T-cell (primary cell): ENCODE measurements at regions not wholly inside any gene's neighbourhood (a gene's known extent, or its start where the extent isn't known, plus 50 kb on each side); places are given as distances from the start of the nearest gene placed in this dataset.

Experiments used
- ATAC-seq, 4 experiments: fragments of 200-7000 bp in 3 of 4; fragments of 150-1000 bp in 1 of 4; cut with Tn5 transposase; replicated peaks in 1 of 4; 1 replicate in 3 of 4; 2 replicates in 1 of 4; pipeline ENCODE4 v1.10.0; 2021; ENCODE audit warnings: moderate library complexity in 3 of 4, mild to moderate bottlenecking in 2 of 4, moderate number of reproducible peaks in 1 of 4
- CTCF ChIA-PET, 2 donors: fragments of 300-600 bp; sonication (Branson Sonifier 250); formaldehyde crosslinking; loops; one replicate each; lab custom pipeline; 2022; ENCODE audit warnings: antibody characterized with exemption in 2 of 2; lab: Charles Lee
- POLR2A ChIA-PET, 2 donors: fragments of 300-600 bp; sonication (Branson Sonifier 250); formaldehyde crosslinking; loops; one replicate each; lab custom pipeline; 2022; ENCODE audit warnings: antibody characterized with exemption in 2 of 2; lab: Charles Lee
- DNase-seq, 35 experiments: peaks; one replicate each; pipeline versions ENCODE4 v3.0.0 to v3.0.0-alpha.2; 2013 to 2023
- H3K27ac ChIP-seq: one replicate; pipeline ENCODE4 v1.5.1; 2013; ENCODE audit warnings: low read length
- H3K27me3 ChIP-seq, 2 experiments: replicated peaks in 1 of 2; 1 replicate in 1 of 2; 2 replicates in 1 of 2; pipeline versions ENCODE4 v1.6.1 to v1.7.0; 2013; ENCODE audit warnings: low read length in 1 of 2, mixed read lengths in 1 of 2; ENCODE audit not compliant: control insufficient read depth in 2 of 2, insufficient read depth in 2 of 2; ENCODE audit errors: extremely low read depth in 1 of 2
- H3K36me3 ChIP-seq, 2 donors: 1 replicate in 1 of 2; 2 replicates in 1 of 2; pipeline versions ENCODE4 v1.6.1 to v1.7.0; 2013; ENCODE audit warnings: low read length in 1 of 2; ENCODE audit not compliant: control insufficient read depth in 2 of 2, insufficient read depth in 1 of 2; ENCODE audit errors: extremely low read depth in 1 of 2
- H3K4me1 ChIP-seq, 2 experiments: 1 replicate in 1 of 2; 2 replicates in 1 of 2; pipeline versions ENCODE4 v1.6.1 to v1.7.0; 2013; ENCODE audit warnings: low read length in 2 of 2, mixed read lengths in 1 of 2; ENCODE audit not compliant: insufficient read depth in 2 of 2, control insufficient read depth in 1 of 2; ENCODE audit errors: extremely low read depth in 1 of 2
- H3K4me3 ChIP-seq, 2 donors: 1 replicate in 1 of 2; 2 replicates in 1 of 2; pipeline versions ENCODE4 v1.5.1 to v1.7.0; 2013; ENCODE audit warnings: mild to moderate bottlenecking in 2 of 2, low read length in 1 of 2, moderate library complexity in 1 of 2; ENCODE audit not compliant: control insufficient read depth in 1 of 2; ENCODE audit errors: extremely low read depth in 1 of 2
- H3K9me3 ChIP-seq: 2 replicates; pipeline ENCODE4 v1.7.0; 2013
- H3K27ac Mint-ChIP-seq, 2 donors: one replicate each; pipeline ENCODE4 v1.8.0; 2020 to 2021; ENCODE audit warnings: mild to moderate bottlenecking in 2 of 2, mixed read lengths in 2 of 2
- H3K27me3 Mint-ChIP-seq, 2 donors: one replicate each; pipeline ENCODE4 v1.8.0; 2021 to 2022; ENCODE audit warnings: mixed read lengths in 2 of 2
- H3K36me3 Mint-ChIP-seq: one replicate; pipeline ENCODE4 v1.8.0; 2021; ENCODE audit warnings: mixed read lengths
- H3K4me1 Mint-ChIP-seq, 3 donors: one replicate each; pipeline ENCODE4 v1.8.0; 2020 to 2022; ENCODE audit warnings: mixed read lengths in 3 of 3, mild to moderate bottlenecking in 1 of 3
- H3K4me3 Mint-ChIP-seq, 3 donors: one replicate each; pipeline ENCODE4 v1.8.0; 2020 to 2022; ENCODE audit warnings: mild to moderate bottlenecking in 3 of 3, mixed read lengths in 3 of 3, moderate library complexity in 3 of 3
- H3K9me3 Mint-ChIP-seq, 3 donors: one replicate each; pipeline ENCODE4 v1.8.0; 2020 to 2022; ENCODE audit warnings: mixed read lengths in 3 of 3
- WGBS: methylation state at CpG from one replicate; pipeline ENCODE4 v1.1.5; 2013; ENCODE audit warnings: missing lambda C conversion rate; ENCODE audit not compliant: insufficient coverage; 5-methylcytosine and 5-hydroxymethylcytosine counted together

- CTCF ChIA-PET = no interaction called here
- H3K27ac ChIP-seq = no peak overlapping the region
Measured at GRCh38 chr10:58921421-58921855, 255.0 kb upstream of the PHYHIPL start.

GRCh38 chr10:58925381-58925780, 251.1 kb upstream of the PHYHIPL start:
- ATAC-seq = no peak
- no peak for DNase-seq
- Mint-ChIP-seq H3K4me3 (no peak overlapping the region), H3K9me3 (peaks cover 6 to 25% (median 17%) of the 10 kb centered on the region in 3 donors), H3K36me3 (no peaks in the 10 kb centered on the region), H3K27ac (no peak overlapping the region), H3K4me1 (no peaks in the 10 kb centered on the region), H3K27me3 (peaks cover 0 to 3% of the 10 kb centered on the region in 2 donors)
- no peak overlapping the region for H3K4me3 ChIP-seq
- WGBS = no CpG with 5 or more reads among the region's 2 CpGs
- POLR2A ChIA-PET = no interaction called here
- no peaks in the 10 kb centered on the region for H3K4me1 ChIP-seq
- H3K27ac ChIP-seq = no peak overlapping the region
- CTCF ChIA-PET = no interaction called here
- no peaks in the 10 kb centered on the region for H3K27me3 ChIP-seq
- H3K36me3 ChIP-seq = no peaks in the 10 kb centered on the region
- no peaks in the 10 kb centered on the region for H3K9me3 ChIP-seq

More at GRCh38 chr10:58921421-58921855, 255.0 kb upstream of the PHYHIPL start:
- no peaks in the 10 kb centered on the region for H3K36me3 ChIP-seq
- Mint-ChIP-seq H3K27me3 (peaks cover 0 to 3% of the 10 kb centered on the region in 2 donors), H3K27ac (no peak overlapping the region), H3K36me3 (no peaks in the 10 kb centered on the region), H3K4me1 (no peaks in the 10 kb centered on the region), H3K4me3 (no peak overlapping the region), H3K9me3 (peaks cover 2 to 12% (median 3%) of the 10 kb centered on the region in 3 donors)
- no peaks in the 10 kb centered on the region for H3K9me3 ChIP-seq
- no peaks in the 10 kb centered on the region for H3K27me3 ChIP-seq
- H3K4me1 ChIP-seq = no peaks in the 10 kb centered on the region
- DNase-seq = no peak
- POLR2A ChIA-PET = no interaction called here
- H3K4me3 ChIP-seq = no peak overlapping the region
- no peak for ATAC-seq
- 100% methylated on average over 1 of the region's 2 CpGs for WGBS

GRCh38 chr10:58930500-58930899, 245.9 kb upstream of the PHYHIPL start:
- H3K27me3 Mint-ChIP-seq = peaks cover 0 to 7% of the 10 kb centered on the region in 2 donors
- WGBS = 81% methylated on average over 3 of the region's 4 CpGs
- no peak overlapping the region for H3K4me3 Mint-ChIP-seq
- peaks cover 6 to 25% (median 17%) of the 10 kb centered on the region in 3 donors for H3K9me3 Mint-ChIP-seq
- Histone ChIP-seq H3K27me3 (no peaks in the 10 kb centered on the region), H3K4me3 (no peak overlapping the region), H3K4me1 (no peaks in the 10 kb centered on the region), H3K27ac (no peak overlapping the region), H3K36me3 (no peaks in the 10 kb centered on the region), H3K9me3 (no peaks in the 10 kb centered on the region)
- no peaks in the 10 kb centered on the region for H3K4me1 Mint-ChIP-seq
- ChIA-PET CTCF (no interaction called here), POLR2A (interaction anchor here in 1 of 2 donors (0.7 kb wide), 1 partner anchor 751 kb away, joined by 3 read pairs; no protein-coding TSS in a partner anchor)
- no peak overlapping the region for H3K27ac Mint-ChIP-seq
- DNase-seq (no peak), ATAC-seq (no peak)
- no peaks in the 10 kb centered on the region for H3K36me3 Mint-ChIP-seq

GRCh38 chr10:58932126-58932525, 244.3 kb upstream of the PHYHIPL start:
- H3K4me1 ChIP-seq = no peaks in the 10 kb centered on the region
- H3K4me1 Mint-ChIP-seq = no peaks in the 10 kb centered on the region
- WGBS = 78% methylated on average over 2 of the region's 3 CpGs
- no peak overlapping the region for H3K4me3 ChIP-seq
- no peaks in the 10 kb centered on the region for H3K27me3 ChIP-seq
- DNase-seq = no peak
- no peak overlapping the region for H3K4me3 Mint-ChIP-seq
- H3K9me3 Mint-ChIP-seq = peaks cover 6 to 13% (median 10%) of the 10 kb centered on the region in 3 donors
- no peaks in the 10 kb centered on the region for H3K9me3 ChIP-seq
- H3K27me3 Mint-ChIP-seq = peaks cover 0 to 7% of the 10 kb centered on the region in 2 donors
- H3K36me3 ChIP-seq = no peaks in the 10 kb centered on the region
- no peaks in the 10 kb centered on the region for H3K36me3 Mint-ChIP-seq
- H3K27ac ChIP-seq = no peak overlapping the region
- ATAC-seq = no peak
- H3K27ac Mint-ChIP-seq = no peak overlapping the region
- ChIA-PET CTCF (no interaction called here), POLR2A (no interaction called here)

- ATAC-seq = no peak
- no peaks in the 10 kb centered on the region for H3K36me3 ChIP-seq
- H3K36me3 Mint-ChIP-seq = no peaks in the 10 kb centered on the region
Measured at GRCh38 chr10:58932577-58933314, 243.7 kb upstream of the PHYHIPL start.

GRCh38 chr10:58936364-58936763, 240.1 kb upstream of the PHYHIPL start:
- Histone ChIP-seq H3K27me3 (no peaks in the 10 kb centered on the region), H3K27ac (no peak overlapping the region), H3K4me3 (no peak overlapping the region), H3K4me1 (no peaks in the 10 kb centered on the region), H3K9me3 (no peaks in the 10 kb centered on the region), H3K36me3 (no peaks in the 10 kb centered on the region)
- Mint-ChIP-seq H3K27me3 (peaks cover 0 to 7% of the 10 kb centered on the region in 2 donors), H3K36me3 (no peaks in the 10 kb centered on the region), H3K27ac (no peak overlapping the region), H3K9me3 (peaks cover 0 to 5% (median 0%) of the 10 kb centered on the region in 3 donors), H3K4me3 (no peak overlapping the region), H3K4me1 (no peaks in the 10 kb centered on the region)
- 67% methylated on average over 1 of the region's 3 CpGs for WGBS
- DNase-seq = no peak
- POLR2A ChIA-PET = no interaction called here
- no peak for ATAC-seq
- CTCF ChIA-PET = no interaction called here

More at GRCh38 chr10:58932577-58933314, 243.7 kb upstream of the PHYHIPL start:
- H3K27ac Mint-ChIP-seq = no peak overlapping the region
- no peaks in the 10 kb centered on the region for H3K4me1 ChIP-seq
- peaks cover 2 to 7% (median 3%) of the 10 kb centered on the region in 3 donors for H3K9me3 Mint-ChIP-seq
- H3K27ac ChIP-seq = no peak overlapping the region
- peaks cover 0 to 7% of the 10 kb centered on the region in 2 donors for H3K27me3 Mint-ChIP-seq
- CTCF ChIA-PET = no interaction called here
- POLR2A ChIA-PET = no interaction called here
- 73% methylated on average over 2 of the region's 5 CpGs for WGBS
- H3K4me3 Mint-ChIP-seq = no peak overlapping the region
- H3K27me3 ChIP-seq = no peaks in the 10 kb centered on the region
- no peak overlapping the region for H3K4me3 ChIP-seq
- no peak for DNase-seq
- H3K9me3 ChIP-seq = no peaks in the 10 kb centered on the region
- H3K4me1 Mint-ChIP-seq = no peaks in the 10 kb centered on the region
